GM21381 (cell line): ENCODE measurements at regions not wholly inside any gene's neighbourhood (a gene's known extent, or its start where the extent isn't known, plus 50 kb on each side); places are given as distances from the start of the nearest gene placed in this dataset.

ENCODE experiments used
- ATAC-seq: cut with Tn5 transposase; IDR thresholded peaks from one replicate; pipeline ENCODE4 v1.9.1; 2021; ENCODE audit warnings: mild to moderate bottlenecking, moderate library complexity; ENCODE audit not compliant: unreplicated experiment

DNA sequence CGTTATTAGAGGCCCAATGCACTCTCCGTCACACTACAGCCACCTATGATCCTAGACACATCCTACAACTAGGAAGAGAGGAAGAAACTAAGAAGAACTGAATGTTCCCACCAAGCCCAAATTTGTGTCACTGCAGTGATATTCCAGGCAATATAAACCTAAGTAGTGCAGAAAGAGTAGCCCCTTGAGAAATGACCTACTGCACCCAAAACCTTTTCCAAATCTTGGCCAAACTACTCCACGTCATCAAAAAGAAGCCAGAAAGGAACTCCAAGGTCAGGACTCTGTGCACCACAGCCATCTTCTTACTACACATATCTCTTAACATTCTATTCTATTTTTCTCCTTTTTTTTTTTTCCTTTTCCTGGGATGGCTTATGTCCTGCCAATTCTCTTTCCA, 60.2 kb downstream of the ADAMTS1 start:
- ATAC-seq, result no peak

- no peak for ATAC-seq
Measured at GRCh38 chr21:26783466-26784195, 61.6 kb downstream of the ADAMTS1 start.

DNA sequence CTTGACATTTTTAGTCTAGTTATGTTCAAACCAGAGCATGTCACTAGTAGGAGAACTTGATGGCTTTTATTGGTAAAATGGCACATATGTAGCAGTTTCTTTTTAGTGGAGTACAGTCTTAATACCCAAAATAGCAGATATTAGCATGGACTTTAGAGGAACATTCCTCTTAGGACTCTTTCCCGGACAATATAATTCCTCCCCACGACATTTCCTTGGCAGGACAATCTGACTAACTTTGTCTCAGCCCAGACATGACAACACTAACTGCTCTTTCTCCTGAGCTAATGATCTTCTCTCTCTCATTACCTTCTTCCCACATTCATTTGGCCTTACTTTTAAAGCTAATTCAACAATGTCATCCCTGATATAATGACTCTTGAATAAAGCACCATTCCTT, 62.5 kb downstream of the ADAMTS1 start:
- ATAC-seq, result no peak

DNA sequence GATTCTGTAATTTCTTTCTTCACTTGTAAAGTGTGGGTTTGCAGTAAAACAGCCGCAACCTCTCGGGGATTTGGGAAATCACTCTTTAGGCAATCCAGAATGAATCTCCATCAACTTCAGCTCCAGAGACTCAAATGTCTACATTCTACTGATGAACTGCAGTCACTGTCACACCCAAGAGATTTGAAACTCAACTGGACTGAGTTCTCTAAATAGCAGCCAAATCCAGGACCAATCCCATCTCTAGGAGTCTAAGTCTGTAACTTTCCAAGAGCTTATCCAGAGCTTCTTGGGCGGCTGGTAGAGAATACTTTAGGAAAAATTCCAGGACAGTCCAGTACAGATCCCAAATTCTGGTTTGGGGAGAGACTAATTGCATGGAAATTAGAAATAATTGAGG, 62.9 kb downstream of the ADAMTS1 start:
- ATAC-seq, result no peak

DNA sequence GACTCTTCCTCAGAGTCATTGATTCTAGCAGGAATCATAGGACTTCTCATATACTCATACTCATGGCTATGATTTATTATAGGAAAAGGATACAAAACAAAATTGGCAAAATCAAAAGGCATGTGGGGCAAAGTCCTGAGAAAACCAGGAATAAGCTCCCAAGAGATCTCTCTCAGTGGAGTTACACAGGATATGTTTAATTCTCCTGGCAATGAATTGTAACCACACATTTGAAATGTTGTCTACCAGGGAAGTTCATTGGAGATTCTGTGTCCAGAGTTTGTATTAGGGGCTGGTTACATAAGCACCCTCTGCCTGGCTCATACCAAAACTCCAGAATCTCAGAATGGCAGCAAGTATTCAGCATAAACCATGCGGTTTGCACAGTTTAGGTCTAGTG, 63.9 kb downstream of the ADAMTS1 start:
- no peak for ATAC-seq

- ATAC-seq, result no peak
Measured at GRCh38 chr21:26777166-26777565, 68.0 kb downstream of the ADAMTS1 start.

DNA sequence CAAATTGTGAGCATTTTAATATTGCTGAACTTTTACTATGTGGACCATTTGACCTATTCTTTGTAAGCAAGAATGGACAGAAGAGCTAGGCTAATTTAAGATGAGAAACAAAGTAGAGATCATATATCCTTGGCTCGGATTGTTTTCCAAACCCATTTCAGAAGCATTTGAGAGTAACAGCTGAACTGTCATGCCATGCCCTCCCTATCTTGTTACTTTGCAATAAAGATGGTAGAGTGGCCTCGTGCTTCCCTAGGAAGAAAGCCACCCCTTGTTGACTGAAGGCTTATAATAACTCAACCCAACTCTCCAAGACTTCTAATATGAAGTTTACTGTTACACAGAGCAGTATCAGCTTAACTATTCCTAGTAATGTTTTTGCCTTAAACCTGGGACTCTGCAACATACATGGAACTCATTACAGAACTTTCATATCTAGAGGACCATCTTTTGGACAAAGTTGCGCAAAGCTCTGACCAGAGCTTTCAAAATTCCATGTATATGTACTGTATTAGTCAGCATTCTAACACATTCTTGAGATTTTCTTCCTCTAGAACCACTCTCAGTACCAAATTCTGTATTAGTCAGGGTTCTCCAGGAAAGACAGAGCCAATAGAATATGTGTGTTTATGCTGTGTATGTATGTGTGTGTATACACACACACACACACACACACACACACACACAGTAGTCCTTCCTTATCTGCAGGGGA, 68.7 kb downstream of the ADAMTS1 start:
- no peak for ATAC-seq

- ATAC-seq, result no peak
Measured at GRCh38 chr21:26773058-26773457, 72.2 kb downstream of the ADAMTS1 start.

- no peak for ATAC-seq
Measured at GRCh38 chr21:26769613-26770188, 75.5 kb downstream of the ADAMTS1 start.

- ATAC-seq, result no peak
Measured at GRCh38 chr21:26766826-26767325, 78.3 kb downstream of the ADAMTS1 start.

DNA sequence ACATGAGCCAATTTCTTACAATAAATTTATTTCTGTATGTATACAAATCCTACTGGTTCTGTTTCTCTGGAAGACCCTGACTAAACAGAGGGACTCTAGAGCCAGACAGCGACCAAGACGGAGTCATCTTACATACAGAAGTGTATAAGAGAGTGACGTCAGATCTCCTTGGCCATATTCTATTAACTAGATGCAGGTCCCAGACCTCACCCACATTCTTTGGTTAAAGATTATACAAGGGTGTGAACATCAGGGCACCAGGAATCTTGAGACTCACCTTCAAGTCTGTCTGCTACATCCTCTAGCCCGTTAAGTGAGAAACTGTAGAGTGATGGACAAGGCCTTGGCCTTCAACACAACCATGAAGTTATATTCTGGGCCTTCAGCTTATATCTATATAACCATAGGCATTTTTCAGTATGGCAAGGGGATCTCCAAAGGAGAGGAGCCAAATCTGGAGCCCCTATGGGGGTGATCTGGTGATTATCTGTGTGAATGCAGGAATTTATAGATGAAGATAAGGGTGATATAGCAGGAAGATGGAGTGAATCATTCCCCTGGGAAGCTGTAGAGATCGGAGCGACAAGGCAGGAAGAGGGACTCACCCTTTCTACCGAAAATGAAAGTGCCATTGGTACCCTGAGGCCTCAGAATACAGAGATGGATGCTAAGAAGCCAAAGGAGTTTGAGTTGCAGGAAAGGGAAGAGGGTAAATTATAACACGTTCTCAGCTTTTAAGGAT, 83.9 kb downstream of the ADAMTS1 start:
- no peak for ATAC-seq

DNA sequence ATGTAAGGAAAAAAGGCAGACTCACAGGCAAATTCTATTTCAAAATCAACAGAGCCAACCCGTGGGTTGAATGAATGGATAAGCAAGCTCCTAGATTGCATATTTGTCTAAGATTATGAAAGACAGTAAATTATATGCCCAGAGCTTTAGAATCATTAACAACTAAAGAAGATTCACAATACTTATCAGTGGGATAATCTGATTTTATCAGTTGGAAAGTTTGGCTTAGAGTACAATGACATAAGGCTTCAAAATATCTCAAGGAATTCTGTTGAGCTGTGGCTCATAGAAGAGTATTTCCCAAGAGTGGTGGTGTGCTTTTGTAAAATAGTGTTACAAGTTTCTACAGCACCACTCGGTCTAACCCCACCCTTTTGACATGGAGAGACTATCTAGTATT, 85.5 kb downstream of the ADAMTS1 start:
- no peak for ATAC-seq

DNA sequence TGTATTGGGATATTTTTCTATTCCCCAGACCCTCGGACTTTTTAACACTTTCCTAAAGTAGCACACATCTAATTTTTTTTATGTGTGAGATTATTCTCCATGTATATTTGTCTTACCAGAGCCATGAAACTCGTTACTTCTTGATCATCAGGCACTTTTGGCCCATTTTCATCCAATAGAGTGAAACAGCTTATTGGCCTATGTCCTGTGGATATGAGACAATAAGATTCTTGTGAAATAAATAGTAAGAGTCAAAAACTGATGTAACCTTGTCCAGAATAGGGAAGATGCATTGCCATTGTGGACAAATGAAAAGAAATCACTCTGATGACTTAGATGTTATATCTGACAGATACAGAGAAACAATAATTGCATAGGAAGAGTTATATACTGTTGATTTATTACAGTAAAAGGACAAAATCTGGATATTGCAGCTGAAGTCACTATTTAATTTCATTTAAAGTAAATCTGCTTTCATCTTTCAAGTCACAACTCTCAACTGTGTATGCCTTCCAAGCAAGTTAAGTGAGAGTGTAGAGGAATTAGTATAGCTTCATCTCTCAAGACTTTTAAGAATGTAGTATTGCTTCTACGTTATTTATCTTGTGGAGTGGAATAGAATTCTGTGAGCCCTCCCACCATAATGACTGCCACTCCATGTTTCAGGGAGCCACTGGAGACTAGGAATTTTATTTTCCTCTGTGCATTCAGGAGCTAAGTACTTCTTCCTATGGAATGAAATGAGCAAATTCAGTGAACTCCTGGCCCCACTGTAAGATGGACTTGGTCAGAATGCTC, 86.9 kb downstream of the ADAMTS1 start:
- ATAC-seq, result no peak

GRCh38 chr21:26756491-26757159, 88.6 kb downstream of the ADAMTS1 start:
- no peak for ATAC-seq

DNA sequence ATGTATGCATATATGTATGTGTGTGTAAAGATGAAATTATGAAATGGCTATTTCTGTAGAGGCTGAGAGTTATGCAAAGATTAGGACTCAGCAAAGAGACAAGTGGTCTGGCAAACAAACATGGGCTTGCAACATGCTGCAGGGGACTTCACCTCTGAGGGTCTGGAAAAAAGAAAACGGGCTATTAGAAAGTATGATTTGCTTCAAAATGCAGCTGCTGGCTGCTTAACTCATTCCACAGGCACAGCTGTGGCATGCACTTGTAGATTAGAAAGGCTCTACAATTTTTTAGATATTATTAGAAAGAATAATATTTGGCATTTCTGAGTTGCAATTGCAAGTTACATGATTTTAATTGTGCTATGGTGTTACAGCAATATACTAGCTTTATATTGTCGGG, 90.4 kb downstream of the ADAMTS1 start:
- no peak for ATAC-seq

GRCh38 chr21:26753822-26754221, 91.4 kb downstream of the ADAMTS1 start:
- no peak for ATAC-seq

DNA sequence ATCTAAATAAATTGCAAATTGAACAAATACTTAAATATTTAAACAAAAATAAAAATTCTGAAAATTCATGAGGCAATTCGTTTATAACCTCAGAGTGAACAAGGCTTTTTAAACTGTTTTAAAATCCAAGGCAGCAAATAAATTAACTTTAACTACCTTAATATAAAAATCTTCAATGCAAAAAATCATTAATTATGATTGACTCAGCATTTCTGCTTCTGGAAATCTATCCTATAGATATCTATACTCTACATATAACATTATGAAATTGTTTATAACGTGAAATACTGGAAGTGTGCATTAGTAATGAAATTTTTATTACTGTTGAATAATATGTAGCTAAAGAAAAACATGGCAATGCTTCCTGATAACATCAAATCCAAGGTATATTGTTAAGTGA, 92.4 kb downstream of the ADAMTS1 start:
- ATAC-seq, result no peak

DNA sequence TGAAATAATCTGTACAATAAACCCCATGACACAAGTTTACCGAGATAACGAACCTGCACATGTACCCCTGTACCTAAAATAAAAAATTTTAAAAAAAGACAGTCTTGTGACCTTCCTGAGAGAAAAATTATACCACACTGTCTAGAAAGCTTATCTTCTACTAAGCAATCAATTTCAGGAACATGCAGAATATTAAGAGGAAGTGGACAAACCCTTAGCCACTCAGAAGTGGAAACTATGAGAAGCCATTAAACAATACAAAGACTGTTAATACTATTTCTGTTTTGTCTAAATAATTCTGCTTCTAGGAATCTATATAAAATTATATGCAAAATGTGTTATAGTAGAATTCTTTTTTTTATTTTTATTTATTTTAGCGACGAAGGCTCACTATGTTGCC, 93.9 kb downstream of the ADAMTS1 start:
- ATAC-seq, result no peak

GRCh38 chr21:26748066-26748465, 97.1 kb downstream of the ADAMTS1 start:
- no peak for ATAC-seq

DNA sequence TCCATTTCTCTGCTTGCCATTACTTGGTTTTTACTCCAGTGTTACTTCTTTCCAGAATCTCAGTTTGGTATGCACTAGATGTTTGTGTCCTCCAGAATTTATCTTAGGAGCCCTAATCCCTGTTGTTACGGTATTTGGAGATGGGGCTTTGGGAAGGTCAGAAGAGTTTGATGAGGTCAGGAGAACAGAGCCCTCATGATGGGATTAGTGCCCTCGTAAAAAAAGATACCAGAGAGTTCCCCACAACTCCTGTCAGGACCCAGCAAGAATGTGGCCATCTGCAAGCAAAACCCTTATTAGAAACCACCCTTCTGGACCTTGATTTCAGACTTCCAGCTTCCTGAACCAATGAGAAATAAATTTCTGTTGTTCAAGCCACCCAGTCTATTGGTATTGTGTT, 98.0 kb downstream of the ADAMTS1 start:
- no peak for ATAC-seq
